Aorta (tissue), 5 donors: ENCODE measurements at regions not wholly inside any gene's neighbourhood (a gene's known extent, or its start where the extent isn't known, plus 50 kb on each side); places are given as distances from the start of the nearest gene placed in this dataset.

Experiments
- ATAC-seq: fragments of 200-7000 bp; cut with Tn5 transposase; one replicate; pipeline ENCODE4 v1.9.1; 2022; ENCODE audit warnings: moderate library complexity; ENCODE audit not compliant: low FRiP score
- DNase-seq, 2 donors: peaks; one replicate each; pipeline ENCODE4 v3.0.0-alpha.2; 2020
- H3K27ac ChIP-seq, 2 donors: one replicate each; pipeline ENCODE4 v1.5.1; 2013; ENCODE audit warnings: low read length in 2 of 2, mild to moderate bottlenecking in 2 of 2, moderate library complexity in 2 of 2, control low read depth in 1 of 2, inconsistent platforms in 1 of 2, low read depth in 1 of 2
- H3K27me3 ChIP-seq, 2 donors: one replicate each; pipeline ENCODE4 v1.6.1; 2013; ENCODE audit warnings: control low read depth in 1 of 2, low read length in 1 of 2, mild to moderate bottlenecking in 1 of 2, moderate library complexity in 1 of 2; ENCODE audit not compliant: insufficient read depth in 2 of 2, control insufficient read depth in 1 of 2
- H3K36me3 ChIP-seq, 2 donors: one replicate each; pipeline ENCODE4 v1.6.1; 2013; ENCODE audit warnings: control low read depth in 1 of 2, low read length in 1 of 2, mild to moderate bottlenecking in 1 of 2; ENCODE audit not compliant: insufficient read depth in 2 of 2, control insufficient read depth in 1 of 2
- H3K4me1 ChIP-seq, 2 donors: one replicate each; pipeline ENCODE4 v1.6.1; 2013; ENCODE audit warnings: low read length in 2 of 2, control low read depth in 1 of 2, mild to moderate bottlenecking in 1 of 2, moderate library complexity in 1 of 2; ENCODE audit not compliant: insufficient read depth in 2 of 2, control insufficient read depth in 1 of 2
- H3K4me3 ChIP-seq, 2 donors: one replicate each; pipeline ENCODE4 v1.5.1; 2013; ENCODE audit warnings: low read length in 2 of 2, control low read depth in 1 of 2, mild to moderate bottlenecking in 1 of 2
- H3K9me3 ChIP-seq: one replicate; pipeline ENCODE4 v1.6.1; 2013; ENCODE audit warnings: mild to moderate bottlenecking, low read length; ENCODE audit not compliant: control insufficient read depth
- WGBS, 2 donors: extraction: QIAGEN DNeasy Blood & Tissue Kit; methylation state at CpG; one replicate each; pipeline ENCODE4 v1.1.7; 2013; 5-methylcytosine and 5-hydroxymethylcytosine counted together
- intact Hi-C, 2 donors: fragments of 100-400 bp; cut with DNase I; formaldehyde crosslinking; loops; one replicate each; pipeline versions ENCODE4 v1.14.2 to v1.15.0; 2022
- donor health status: healthy with polysubstance abuse.
- donor health status: Bipolar disorder and iron deficiency.
- donor health status: DM: no; HTN: no; CAD: no.
- donor health status: DM: no; HTN: no; CAD: no.
- donor health status: DM: yes; HTN: yes; CAD: no.

DNA sequence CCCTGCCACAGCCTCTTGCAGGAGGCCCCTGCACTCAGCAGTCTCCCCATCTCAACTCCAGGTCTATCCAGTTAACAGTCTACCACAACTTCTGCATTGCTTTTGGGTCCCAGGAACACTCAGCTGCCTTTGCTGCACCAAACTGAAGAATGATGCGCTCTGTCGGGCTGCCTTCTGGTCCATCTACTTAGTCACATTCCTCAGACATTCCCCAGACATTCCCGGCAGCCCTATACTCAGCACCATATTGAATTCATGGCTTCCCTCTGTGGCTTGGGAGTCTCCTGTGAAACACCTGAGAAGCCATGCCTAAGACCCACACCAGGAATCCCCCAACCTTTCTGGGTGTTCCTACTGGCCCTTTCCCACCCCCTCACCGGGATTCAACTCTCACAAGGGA is 99.6 kb upstream of the COL21A1 start:
- Histone ChIP-seq H3K4me1 (no peaks in the 10 kb centered on the region), H3K4me3 (no peak overlapping the region), H3K9me3 (no peaks in the 10 kb centered on the region), H3K36me3 (no peaks in the 10 kb centered on the region), H3K27me3 (no peaks in the 10 kb centered on the region), H3K27ac (no peak overlapping the region)
- ATAC-seq (no peak), DNase-seq (no peak)
- intact Hi-C loops = no loop called here
- WGBS, 2 donors = 81 to 87% methylated on average over 4 of the region's 4 CpGs

DNA sequence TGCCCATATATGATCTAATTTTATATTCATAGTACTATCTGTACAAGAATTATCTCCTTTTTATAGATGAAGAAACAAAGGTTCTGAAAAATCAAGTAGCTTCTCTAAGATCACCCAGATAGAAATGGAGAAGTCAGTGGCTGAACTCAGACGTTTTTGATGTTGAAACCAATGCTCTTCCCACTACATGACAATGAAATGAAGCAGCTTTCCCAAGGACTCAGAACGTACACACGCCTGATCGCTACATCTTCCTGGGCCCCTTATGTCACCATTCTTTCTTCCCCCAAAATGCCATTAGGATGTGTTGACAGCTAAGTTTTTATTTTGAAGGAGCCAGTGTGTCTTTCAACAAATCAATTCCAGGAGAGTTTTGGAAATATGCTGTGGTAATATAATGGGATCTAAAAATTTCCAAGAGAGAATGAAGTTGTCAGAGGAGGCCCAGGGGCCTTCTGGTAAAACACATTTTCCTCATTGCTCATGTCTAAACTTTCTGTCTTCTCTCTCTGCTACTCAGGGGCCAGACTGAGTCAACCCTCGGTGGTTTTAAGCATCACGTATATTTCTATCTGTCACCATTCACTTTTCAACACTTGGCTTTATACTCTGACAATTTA is 98.1 kb upstream of the COL21A1 start:
- no peak for ATAC-seq
- intact Hi-C loops = no loop called here
- H3K4me3 ChIP-seq = no peak overlapping the region
- no peaks in the 10 kb centered on the region for H3K36me3 ChIP-seq
- H3K27ac ChIP-seq = no peak overlapping the region
- H3K27me3 ChIP-seq = no peaks in the 10 kb centered on the region
- no peaks in the 10 kb centered on the region for H3K4me1 ChIP-seq
- no peak for DNase-seq
- no peaks in the 10 kb centered on the region for H3K9me3 ChIP-seq
- 55 to 67% methylated on average over 6 of the region's 6 CpGs for WGBS, 2 donors

DNA sequence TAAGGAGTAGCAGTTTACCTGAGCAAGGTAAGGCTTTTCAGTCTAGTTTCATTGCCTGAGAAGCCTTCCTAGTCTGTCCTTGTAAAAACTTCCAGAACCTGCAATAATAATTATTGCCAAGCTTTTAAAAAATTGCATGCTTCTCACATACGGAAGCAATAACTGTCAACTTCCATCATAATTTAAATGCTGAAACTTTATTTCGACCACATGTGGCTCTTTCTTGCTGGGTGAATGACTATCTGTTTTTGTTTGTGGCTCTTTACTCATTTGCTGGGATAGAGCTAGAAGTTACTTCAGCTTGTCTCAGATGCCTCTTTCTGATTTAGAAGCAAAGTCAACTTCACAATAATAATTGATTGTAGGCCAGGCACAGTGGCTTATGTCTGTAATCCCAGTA is 95.9 kb upstream of the COL21A1 start:
- H3K4me1 ChIP-seq = no peaks in the 10 kb centered on the region
- H3K4me3 ChIP-seq = no peak overlapping the region
- no peaks in the 10 kb centered on the region for H3K9me3 ChIP-seq
- H3K36me3 ChIP-seq = no peaks in the 10 kb centered on the region
- ATAC-seq (no peak), DNase-seq (no peak)
- intact Hi-C loops = no loop called here
- no peak overlapping the region for H3K27ac ChIP-seq
- no peaks in the 10 kb centered on the region for H3K27me3 ChIP-seq
- 65 to 81% methylated on average over 2 of the region's 2 CpGs for WGBS, 2 donors

DNA sequence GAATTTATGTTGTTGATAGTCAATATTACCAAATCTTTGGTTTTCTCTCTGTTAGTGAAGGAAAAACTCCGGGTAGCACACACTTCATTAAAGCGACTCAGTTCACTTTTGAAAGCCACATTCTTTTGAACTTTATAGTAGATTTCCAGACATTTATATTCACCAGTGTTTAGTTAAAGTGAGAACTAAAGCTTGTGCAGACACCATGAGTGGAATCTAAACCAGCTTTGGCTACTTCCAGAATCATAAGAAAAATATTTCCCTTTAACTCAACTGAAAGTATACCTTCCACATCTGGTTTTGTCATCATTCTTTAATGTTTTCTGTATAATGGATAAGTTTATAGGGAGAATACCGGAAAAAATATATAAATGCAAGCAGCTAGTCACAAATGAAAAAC is 92.1 kb upstream of the COL21A1 start:
- DNase-seq (no peak), ATAC-seq (no peak)
- Histone ChIP-seq H3K4me1 (no peaks in the 10 kb centered on the region), H3K9me3 (no peaks in the 10 kb centered on the region), H3K27ac (no peak overlapping the region), H3K36me3 (no peaks in the 10 kb centered on the region), H3K27me3 (no peaks in the 10 kb centered on the region), H3K4me3 (no peak overlapping the region)
- WGBS, 2 donors = 31 to 47% methylated on average over 3 of the region's 3 CpGs
- intact Hi-C loops = no loop called here

DNA sequence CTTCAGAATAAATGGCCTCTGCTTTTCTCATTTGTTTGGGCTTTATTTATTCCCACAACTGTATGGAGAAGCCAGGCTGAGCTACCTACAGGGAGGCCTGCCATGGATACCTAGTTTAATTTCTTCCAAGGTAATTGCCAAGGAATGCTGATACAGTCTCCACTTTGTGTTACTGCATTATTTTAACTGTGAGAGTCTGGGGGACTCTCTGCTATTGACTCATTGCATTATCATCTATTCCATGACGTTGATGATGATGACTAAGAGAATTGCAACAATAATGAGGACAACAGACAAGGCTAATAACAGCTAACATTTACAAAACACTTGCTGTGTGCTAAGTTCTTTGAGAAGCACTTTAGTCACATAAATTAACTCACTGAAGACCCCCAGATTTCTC is 88.3 kb upstream of the COL21A1 start:
- Histone ChIP-seq H3K9me3 (no peaks in the 10 kb centered on the region), H3K27ac (no peak overlapping the region), H3K4me3 (no peak overlapping the region), H3K27me3 (no peaks in the 10 kb centered on the region), H3K4me1 (no peaks in the 10 kb centered on the region), H3K36me3 (no peaks in the 10 kb centered on the region)
- ATAC-seq (no peak), DNase-seq (no peak)
- intact Hi-C loops = no loop called here
- 65 to 67% methylated on average over 1 of the region's 1 CpG for WGBS, 2 donors

DNA sequence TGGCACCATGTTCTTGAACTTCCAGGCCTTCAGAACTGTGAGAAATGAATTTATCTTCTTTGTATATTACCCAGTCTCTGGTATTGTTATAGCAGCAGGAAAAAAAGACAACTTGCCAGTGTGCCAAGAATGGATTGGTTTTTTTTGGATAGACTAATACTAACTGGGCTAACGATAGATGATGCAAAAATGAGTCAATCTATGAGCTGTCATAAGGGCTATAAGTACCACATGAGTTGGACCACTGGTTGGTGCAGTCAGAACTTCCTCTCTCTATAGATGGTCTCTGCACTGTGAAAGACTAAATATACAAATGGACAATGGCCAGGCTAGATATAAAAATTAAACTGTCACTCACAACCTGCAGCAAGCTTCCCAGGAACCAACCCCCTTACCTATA is 87.6 kb upstream of the COL21A1 start:
- ATAC-seq (no peak), DNase-seq (no peak)
- intact Hi-C loops = no loop called here
- no peaks in the 10 kb centered on the region for H3K4me1 ChIP-seq
- no peaks in the 10 kb centered on the region for H3K27me3 ChIP-seq
- WGBS, 2 donors = 21 to 28% methylated on average over 1 of the region's 1 CpG
- no peak overlapping the region for H3K27ac ChIP-seq
- no peaks in the 10 kb centered on the region for H3K9me3 ChIP-seq
- H3K4me3 ChIP-seq = no peak overlapping the region
- no peaks in the 10 kb centered on the region for H3K36me3 ChIP-seq

DNA sequence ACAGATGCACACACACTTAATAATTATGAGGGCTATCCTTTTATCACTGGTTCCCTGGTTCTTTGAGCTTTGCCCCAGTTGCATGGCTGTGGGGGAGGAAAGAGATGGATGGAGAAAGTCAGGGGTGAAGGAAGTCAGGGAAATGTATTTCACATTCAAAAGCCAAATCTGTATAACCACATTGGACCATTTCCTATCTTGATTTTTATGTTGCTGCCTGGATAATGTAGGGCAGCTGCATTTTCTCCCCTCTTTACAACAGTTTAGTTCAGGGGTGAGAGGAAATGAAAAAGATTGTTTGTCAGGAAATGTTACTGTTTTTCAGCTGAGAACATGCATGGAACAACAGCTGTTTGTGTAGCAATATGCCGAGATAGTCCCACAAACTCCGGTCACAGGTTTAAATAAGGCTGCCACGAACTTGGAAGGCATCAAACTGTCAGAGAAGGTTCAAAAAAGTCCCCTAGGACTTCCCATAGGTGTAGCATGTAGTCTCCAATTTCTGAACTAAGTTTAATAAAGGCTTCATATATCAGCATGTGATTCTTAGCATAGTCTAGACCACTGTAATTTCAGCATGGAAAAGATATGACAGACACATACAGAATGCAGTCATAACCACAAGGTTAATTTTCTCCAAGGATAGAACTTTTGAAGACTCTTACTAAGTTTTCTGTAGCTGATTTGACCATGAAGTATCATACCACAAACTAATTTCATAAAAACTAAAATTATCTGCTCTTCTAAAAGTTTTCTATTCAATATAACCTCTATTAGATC is 82.1 kb upstream of the COL21A1 start:
- H3K27ac ChIP-seq = no peak overlapping the region
- H3K36me3 ChIP-seq = no peaks in the 10 kb centered on the region
- no peak overlapping the region for H3K4me3 ChIP-seq
- no peaks in the 10 kb centered on the region for H3K9me3 ChIP-seq
- no peak for DNase-seq
- WGBS, 2 donors = 32 to 34% methylated on average over 3 of the region's 3 CpGs
- no peaks in the 10 kb centered on the region for H3K27me3 ChIP-seq
- H3K4me1 ChIP-seq = no peaks in the 10 kb centered on the region
- ATAC-seq = no peak
- intact Hi-C loops = no loop called here

DNA sequence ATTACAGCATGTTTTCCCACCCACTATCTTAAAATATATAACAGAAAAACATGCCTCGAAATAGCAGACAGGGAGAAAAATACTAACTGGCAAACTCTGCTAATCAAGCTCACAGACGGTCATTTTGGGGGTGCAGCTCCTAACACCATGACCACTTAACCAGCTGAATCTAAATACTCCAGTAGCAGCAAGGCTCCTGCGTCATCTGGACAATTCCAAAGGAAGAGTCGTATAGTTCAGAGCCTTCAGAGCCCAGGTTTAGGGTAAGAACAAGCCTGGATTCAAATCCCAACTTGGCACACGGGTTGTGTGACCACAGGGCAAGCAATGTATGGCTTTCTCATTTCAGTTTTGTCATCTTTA is 81.3 kb upstream of the COL21A1 start:
- 50 to 55% methylated on average over 5 of the region's 5 CpGs for WGBS, 2 donors
- no peak overlapping the region for H3K27ac ChIP-seq
- H3K4me1 ChIP-seq = no peaks in the 10 kb centered on the region
- intact Hi-C loops = no loop called here
- ATAC-seq (no peak), DNase-seq (no peak)
- H3K4me3 ChIP-seq = no peak overlapping the region
- H3K27me3 ChIP-seq = no peaks in the 10 kb centered on the region
- no peaks in the 10 kb centered on the region for H3K9me3 ChIP-seq
- H3K36me3 ChIP-seq = no peaks in the 10 kb centered on the region

DNA sequence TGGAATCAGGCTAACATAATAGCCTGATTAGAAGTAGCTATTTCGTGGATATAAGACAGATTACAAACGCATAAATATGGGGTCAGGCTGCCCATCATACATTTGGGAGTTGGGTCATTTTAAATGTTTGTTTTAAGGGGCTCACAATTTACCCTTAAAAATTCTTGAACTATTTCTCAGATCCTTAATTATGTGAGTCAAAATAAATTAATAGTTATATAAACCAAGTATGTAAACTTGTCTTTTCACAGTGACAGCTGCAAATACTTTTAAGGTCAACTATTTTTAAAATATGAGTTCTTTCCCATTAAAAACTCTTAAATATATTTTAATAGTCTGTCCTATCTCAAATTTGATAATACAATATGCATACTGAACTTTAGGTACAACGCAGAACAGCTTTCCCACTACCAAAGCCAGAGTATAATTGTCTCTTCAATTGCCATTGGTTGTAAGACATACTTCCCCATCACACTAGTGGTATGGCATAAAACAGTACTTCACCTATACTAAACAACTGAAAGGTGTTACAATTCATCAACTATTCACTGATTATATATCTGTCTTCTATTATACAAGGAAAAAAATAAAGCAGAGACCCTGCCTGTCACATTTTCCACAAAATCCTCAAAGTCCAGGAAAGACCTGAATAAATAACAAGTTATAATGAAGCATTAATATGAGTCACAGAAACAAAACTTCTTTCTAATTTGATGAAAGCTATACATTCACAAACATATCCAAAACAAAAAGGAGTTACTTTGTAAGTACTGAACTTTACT is 80.8 kb upstream of the COL21A1 start:
- Histone ChIP-seq H3K27me3 (no peaks in the 10 kb centered on the region), H3K27ac (no peak overlapping the region), H3K36me3 (no peaks in the 10 kb centered on the region), H3K4me3 (no peak overlapping the region), H3K4me1 (no peaks in the 10 kb centered on the region), H3K9me3 (no peaks in the 10 kb centered on the region)
- 44 to 55% methylated on average over 3 of the region's 3 CpGs for WGBS, 2 donors
- intact Hi-C loops = no loop called here
- ATAC-seq (no peak), DNase-seq (no peak)
